ENCODE measurements at regions not wholly inside any gene's neighbourhood (a gene's known extent, or its start where the extent isn't known, plus 50 kb on each side); places are given as distances from the start of the nearest gene placed in this dataset.

DNA sequence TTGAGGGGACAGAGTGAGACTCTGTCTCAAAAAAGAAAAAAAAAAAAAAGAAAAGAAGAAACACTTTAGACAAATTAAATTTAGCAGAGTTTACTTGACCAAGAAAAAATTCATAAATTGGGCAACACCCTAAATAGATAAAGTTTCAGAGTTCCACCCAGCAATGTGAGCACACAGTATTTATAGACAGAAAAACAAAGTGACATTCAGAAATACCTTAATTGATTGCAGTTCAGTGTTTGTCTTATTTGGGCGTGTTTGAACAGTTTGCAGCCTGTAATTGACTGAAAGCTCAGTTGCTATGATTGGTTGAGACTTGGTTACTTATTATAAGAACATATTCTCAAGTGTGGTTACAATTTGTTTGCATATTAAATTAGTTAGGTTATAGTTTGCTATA, 603.5 kb upstream of the NEGR1 start:
- TF ChIP-seq POLR2A (IDR thresholded peaks at IDR 0.05) (no peak), EP300 (IDR thresholded peaks at IDR 0.05) (no peak)
- TF ChIP-seq, protein P1, sequence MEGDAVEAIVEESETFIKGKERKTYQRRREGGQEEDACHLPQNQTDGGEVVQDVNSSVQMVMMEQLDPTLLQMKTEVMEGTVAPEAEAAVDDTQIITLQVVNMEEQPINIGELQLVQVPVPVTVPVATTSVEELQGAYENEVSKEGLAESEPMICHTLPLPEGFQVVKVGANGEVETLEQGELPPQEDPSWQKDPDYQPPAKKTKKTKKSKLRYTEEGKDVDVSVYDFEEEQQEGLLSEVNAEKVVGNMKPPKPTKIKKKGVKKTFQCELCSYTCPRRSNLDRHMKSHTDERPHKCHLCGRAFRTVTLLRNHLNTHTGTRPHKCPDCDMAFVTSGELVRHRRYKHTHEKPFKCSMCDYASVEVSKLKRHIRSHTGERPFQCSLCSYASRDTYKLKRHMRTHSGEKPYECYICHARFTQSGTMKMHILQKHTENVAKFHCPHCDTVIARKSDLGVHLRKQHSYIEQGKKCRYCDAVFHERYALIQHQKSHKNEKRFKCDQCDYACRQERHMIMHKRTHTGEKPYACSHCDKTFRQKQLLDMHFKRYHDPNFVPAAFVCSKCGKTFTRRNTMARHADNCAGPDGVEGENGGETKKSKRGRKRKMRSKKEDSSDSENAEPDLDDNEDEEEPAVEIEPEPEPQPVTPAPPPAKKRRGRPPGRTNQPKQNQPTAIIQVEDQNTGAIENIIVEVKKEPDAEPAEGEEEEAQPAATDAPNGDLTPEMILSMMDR (IDR thresholded peaks at IDR 0.05), result no peak

Measured in sigmoid colon (tissue), 4 donors.